ENCODE measurements at regions not wholly inside any gene's neighbourhood (a gene's known extent, or its start where the extent isn't known, plus 50 kb on each side); places are given as distances from the start of the nearest gene placed in this dataset.
A peak's percentile ranks its signal among the peaks of the same experiment; 100 is the strongest.
"Not testable (repeated sequence)": the region's sequence is repeated elsewhere in the genome, so short reads cannot be mapped to it uniquely, and the experiment has no call there.

GRCh38 chr15:24772686-24773373 lies 97.3 kb downstream of the NPAP1 start:
- no peaks in the 10 kb centered on the region for H3K9me3 ChIP-seq (ENCODE audit: control insufficient read depth, insufficient read depth, low read length)
- H3K9ac ChIP-seq (ENCODE audit: low read depth, low read length), result peak overlapping the region; percentile 59
- no peaks in the 10 kb centered on the region for H3K36me3 ChIP-seq (ENCODE audit: insufficient read depth, low read length)
- no peaks in the 10 kb centered on the region for H3K4me1 ChIP-seq (ENCODE audit: insufficient read depth, low read length)

- no peak overlapping the region for H3K9ac ChIP-seq (ENCODE audit: low read depth, low read length)
- 0 out of 2 replicates have a peak, but pooled peaks cover 2% of the 10 kb centered on the region for H3K9me3 ChIP-seq (ENCODE audit: control insufficient read depth, insufficient read depth, low read length)
- no peaks in the 10 kb centered on the region for H3K4me1 ChIP-seq (ENCODE audit: insufficient read depth, low read length)
- H3K36me3 ChIP-seq (ENCODE audit: insufficient read depth, low read length), result no peaks in the 10 kb centered on the region
These were observed 101.7 kb downstream of the NPAP1 start for GRCh38 chr15:24777307-24777706.

- no peak overlapping the region for H3K9ac ChIP-seq (ENCODE audit: low read depth, low read length)
- H3K9me3 ChIP-seq (ENCODE audit: control insufficient read depth, insufficient read depth, low read length), result peaks cover 6% of the 10 kb centered on the region; the same call in 1 of the 2 replicates
- peaks cover 9% of the 10 kb centered on the region for H3K4me1 ChIP-seq (ENCODE audit: insufficient read depth, low read length)
- H3K36me3 ChIP-seq (ENCODE audit: insufficient read depth, low read length), result no peaks in the 10 kb centered on the region
These were observed 108.9 kb downstream of the NPAP1 start for GRCh38 chr15:24784506-24784905.

GRCh38 chr15:24786347-24786746 lies 110.8 kb downstream of the NPAP1 start:
- H3K4me1 ChIP-seq (ENCODE audit: insufficient read depth, low read length), result peaks cover 9% of the 10 kb centered on the region
- H3K9me3 ChIP-seq (ENCODE audit: control insufficient read depth, insufficient read depth, low read length), result peaks cover 3% of the 10 kb centered on the region; the same call in 1 of the 2 replicates
- H3K36me3 ChIP-seq (ENCODE audit: insufficient read depth, low read length), result no peaks in the 10 kb centered on the region
- no peak overlapping the region for H3K9ac ChIP-seq (ENCODE audit: low read depth, low read length)

GRCh38 chr15:24802624-24803023 lies 127.0 kb downstream of the NPAP1 start:
- not testable (repeated sequence) for H3K36me3 ChIP-seq (ENCODE audit: insufficient read depth, low read length); H3K9me3 ChIP-seq (ENCODE audit: control insufficient read depth, insufficient read depth, low read length); H3K9ac ChIP-seq (ENCODE audit: low read depth, low read length); H3K4me1 ChIP-seq (ENCODE audit: insufficient read depth, low read length)

- Histone ChIP-seq H3K36me3 (ENCODE audit: insufficient read depth, low read length) (no peaks in the 10 kb centered on the region), H3K9me3 (ENCODE audit: control insufficient read depth, insufficient read depth, low read length) (no peaks in the 10 kb centered on the region), H3K4me1 (ENCODE audit: insufficient read depth, low read length) (peaks cover 3% of the 10 kb centered on the region; the same call in 1 of the 2 replicates), H3K9ac (ENCODE audit: low read depth, low read length) (no peak overlapping the region)
These were observed 135.1 kb upstream of the SNRPN start for GRCh38 chr15:24819680-24820079.

- H3K4me1 ChIP-seq (ENCODE audit: insufficient read depth, low read length), result peaks cover 5% of the 10 kb centered on the region; the same call in 1 of the 2 replicates
- no peaks in the 10 kb centered on the region for H3K9me3 ChIP-seq (ENCODE audit: control insufficient read depth, insufficient read depth, low read length)
- H3K36me3 ChIP-seq (ENCODE audit: insufficient read depth, low read length), result no peaks in the 10 kb centered on the region
- peak overlapping the region; percentile 49 for H3K9ac ChIP-seq (ENCODE audit: low read depth, low read length)
These were observed 131.3 kb upstream of the SNRPN start for GRCh38 chr15:24823473-24823872.

- peaks cover 5% of the 10 kb centered on the region for H3K4me1 ChIP-seq (ENCODE audit: insufficient read depth, low read length)
These were observed 122.5 kb upstream of the SNRPN start for GRCh38 chr15:24832282-24832681.

GRCh38 chr15:24835301-24835700 lies 119.5 kb upstream of the SNRPN start:
- H3K9me3 ChIP-seq (ENCODE audit: control insufficient read depth, insufficient read depth, low read length), result no peaks in the 10 kb centered on the region
- peaks cover 5% of the 10 kb centered on the region; the same call in 1 of the 2 replicates for H3K4me1 ChIP-seq (ENCODE audit: insufficient read depth, low read length)
- no peak overlapping the region for H3K9ac ChIP-seq (ENCODE audit: low read depth, low read length)
- no peaks in the 10 kb centered on the region for H3K36me3 ChIP-seq (ENCODE audit: insufficient read depth, low read length)

More at GRCh38 chr15:24832282-24832681, 122.5 kb upstream of the SNRPN start:
- Histone ChIP-seq H3K9me3 (ENCODE audit: control insufficient read depth, insufficient read depth, low read length) (no peaks in the 10 kb centered on the region), H3K9ac (ENCODE audit: low read depth, low read length) (no peak overlapping the region), H3K36me3 (ENCODE audit: insufficient read depth, low read length) (no peaks in the 10 kb centered on the region)

- Histone ChIP-seq H3K4me1 (ENCODE audit: insufficient read depth, low read length) (peaks cover 11% of the 10 kb centered on the region; the same call in 1 of the 2 replicates), H3K36me3 (ENCODE audit: insufficient read depth, low read length) (no peaks in the 10 kb centered on the region), H3K9ac (ENCODE audit: low read depth, low read length) (peak overlapping the region; percentile 62), H3K9me3 (ENCODE audit: control insufficient read depth, insufficient read depth, low read length) (no peaks in the 10 kb centered on the region)
These were observed 106.7 kb upstream of the SNRPN start for GRCh38 chr15:24848050-24848449.

GRCh38 chr15:24856397-24857390 lies 98.1 kb upstream of the SNRPN start:
- H3K9me3 ChIP-seq (ENCODE audit: control insufficient read depth, insufficient read depth, low read length), result no peaks in the 10 kb centered on the region; the same call in none of the 2 replicates
- H3K9ac ChIP-seq (ENCODE audit: low read depth, low read length), result peak overlapping the region; percentile 70
- peaks cover 15% of the 10 kb centered on the region for H3K4me1 ChIP-seq (ENCODE audit: insufficient read depth, low read length)
- H3K36me3 ChIP-seq (ENCODE audit: insufficient read depth, low read length), result no peaks in the 10 kb centered on the region

- H3K9ac ChIP-seq (ENCODE audit: low read depth, low read length), result peak overlapping the region; percentile 70
- H3K4me1 ChIP-seq (ENCODE audit: insufficient read depth, low read length), result peaks cover 22% of the 10 kb centered on the region
- no peaks in the 10 kb centered on the region; the same call in none of the 2 replicates for H3K9me3 ChIP-seq (ENCODE audit: control insufficient read depth, insufficient read depth, low read length)
- H3K36me3 ChIP-seq (ENCODE audit: insufficient read depth, low read length), result no peaks in the 10 kb centered on the region
These were observed 97.0 kb upstream of the SNRPN start for GRCh38 chr15:24857763-24858162.

- not testable (repeated sequence) for H3K9me3 ChIP-seq (ENCODE audit: control insufficient read depth, insufficient read depth, low read length); H3K36me3 ChIP-seq (ENCODE audit: insufficient read depth, low read length)
- Histone ChIP-seq H3K9ac (ENCODE audit: low read depth, low read length) (peak overlapping the region; percentile 70), H3K4me1 (ENCODE audit: insufficient read depth, low read length) (peaks cover 24% of the 10 kb centered on the region)
These were observed 96.6 kb upstream of the SNRPN start for GRCh38 chr15:24858183-24858582.

GRCh38 chr15:24858737-24859601 lies 95.8 kb upstream of the SNRPN start:
- H3K9me3 ChIP-seq (ENCODE audit: control insufficient read depth, insufficient read depth, low read length), result no peaks in the 10 kb centered on the region; the same call in none of the 2 replicates
- peaks cover 29% of the 10 kb centered on the region for H3K4me1 ChIP-seq (ENCODE audit: insufficient read depth, low read length)
- H3K9ac ChIP-seq (ENCODE audit: low read depth, low read length), result peak overlapping the region; percentile 70
- H3K36me3 ChIP-seq (ENCODE audit: insufficient read depth, low read length), result no peaks in the 10 kb centered on the region
